ENCODE measurements at regions not wholly inside any gene's neighbourhood (a gene's known extent, or its start where the extent isn't known, plus 50 kb on each side); places are given as distances from the start of the nearest gene placed in this dataset.

DNA sequence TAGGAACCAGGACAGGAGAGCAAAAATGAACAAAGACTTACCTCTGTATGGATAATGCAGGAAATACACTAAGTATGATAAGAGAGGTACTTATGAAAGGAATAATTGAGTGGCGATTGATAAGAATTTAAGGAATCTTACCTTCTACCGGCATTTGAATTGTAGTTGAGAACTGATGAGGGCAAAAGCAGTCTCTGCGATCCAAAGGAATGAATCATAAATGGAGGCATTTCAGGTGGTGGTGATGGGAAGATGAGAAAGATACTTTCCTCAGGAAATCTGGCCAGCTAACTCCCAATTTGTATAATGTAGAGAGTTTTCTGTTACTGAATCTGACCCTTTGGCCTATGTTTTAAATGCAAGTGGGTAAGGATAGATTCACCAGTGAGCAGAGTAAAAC is 71.9 kb upstream of the C11orf87 start:
- TF ChIP-seq, protein P1, sequence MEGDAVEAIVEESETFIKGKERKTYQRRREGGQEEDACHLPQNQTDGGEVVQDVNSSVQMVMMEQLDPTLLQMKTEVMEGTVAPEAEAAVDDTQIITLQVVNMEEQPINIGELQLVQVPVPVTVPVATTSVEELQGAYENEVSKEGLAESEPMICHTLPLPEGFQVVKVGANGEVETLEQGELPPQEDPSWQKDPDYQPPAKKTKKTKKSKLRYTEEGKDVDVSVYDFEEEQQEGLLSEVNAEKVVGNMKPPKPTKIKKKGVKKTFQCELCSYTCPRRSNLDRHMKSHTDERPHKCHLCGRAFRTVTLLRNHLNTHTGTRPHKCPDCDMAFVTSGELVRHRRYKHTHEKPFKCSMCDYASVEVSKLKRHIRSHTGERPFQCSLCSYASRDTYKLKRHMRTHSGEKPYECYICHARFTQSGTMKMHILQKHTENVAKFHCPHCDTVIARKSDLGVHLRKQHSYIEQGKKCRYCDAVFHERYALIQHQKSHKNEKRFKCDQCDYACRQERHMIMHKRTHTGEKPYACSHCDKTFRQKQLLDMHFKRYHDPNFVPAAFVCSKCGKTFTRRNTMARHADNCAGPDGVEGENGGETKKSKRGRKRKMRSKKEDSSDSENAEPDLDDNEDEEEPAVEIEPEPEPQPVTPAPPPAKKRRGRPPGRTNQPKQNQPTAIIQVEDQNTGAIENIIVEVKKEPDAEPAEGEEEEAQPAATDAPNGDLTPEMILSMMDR (IDR thresholded peaks at IDR 0.05) = no peak
- no peak for TF ChIP-seq POLR2A (IDR thresholded peaks at IDR 0.05)

All from adrenal gland (tissue), 5 donors.